A549 (cell line): ENCODE measurements at regions not wholly inside any gene's neighbourhood (a gene's known extent, or its start where the extent isn't known, plus 50 kb on each side); places are given as distances from the start of the nearest gene placed in this dataset.

ENCODE experiments used
- CHD2 ChIP-seq: fragments of 150-350 bp; IDR thresholded peaks from 2 replicates; pipeline ENCODE4 v1.6.1; 2014; ENCODE audit warnings: low read length; ENCODE audit not compliant: partially characterized antibody
- E2F6 ChIP-seq: IDR thresholded peaks from 2 replicates; pipeline ENCODE4 v1.6.1; 2012; ENCODE audit warnings: low read depth, borderline replicate concordance
- KDM5A ChIP-seq: fragments of 200-600 bp; sonication (generic); IDR thresholded peaks from 2 replicates; pipeline ENCODE4 v1.6.1; 2016; ENCODE audit warnings: antibody characterized with exemption, mild to moderate bottlenecking
- PHF8 ChIP-seq: fragments of 200-600 bp; sonication (generic); IDR thresholded peaks from 2 replicates; pipeline ENCODE4 v1.6.1; 2016; ENCODE audit warnings: low read depth, mild to moderate bottlenecking, antibody characterized with exemption, moderate library complexity, borderline replicate concordance
- POLR2A ChIP-seq: IDR thresholded peaks from 2 replicates; pipeline ENCODE4 v1.6.1; 2012; ENCODE audit warnings: mild to moderate bottlenecking, low read length
- TFCP2L1 ChIP-seq: fragments of 250-450 bp; sonication (Bioruptor Pico); IDR thresholded peaks from 2 replicates; pipeline ENCODE4 v1.5.0; 2021; ENCODE audit warnings: mild to moderate bottlenecking
- TF ChIP-seq, protein P1 (sequence below): fragments of >200 bp; sonication (Bioruptor Twin); formaldehyde crosslinking; IDR thresholded peaks from 3 replicates; pipeline ENCODE4 v1.5.1; 2016
- TF ChIP-seq, protein P2 (sequence below): IDR thresholded peaks from 2 replicates; pipeline ENCODE4 v1.6.1; 2012
- TF ChIP-seq, protein P3 (sequence below): IDR thresholded peaks from 2 replicates; pipeline ENCODE4 v1.6.1; 2012
- TF ChIP-seq, protein P4 (sequence below): fragments of 150-350 bp; IDR thresholded peaks from 2 replicates; pipeline ENCODE4 v1.6.1; 2014; ENCODE audit warnings: low read depth, mild to moderate bottlenecking, low read length

DNA sequence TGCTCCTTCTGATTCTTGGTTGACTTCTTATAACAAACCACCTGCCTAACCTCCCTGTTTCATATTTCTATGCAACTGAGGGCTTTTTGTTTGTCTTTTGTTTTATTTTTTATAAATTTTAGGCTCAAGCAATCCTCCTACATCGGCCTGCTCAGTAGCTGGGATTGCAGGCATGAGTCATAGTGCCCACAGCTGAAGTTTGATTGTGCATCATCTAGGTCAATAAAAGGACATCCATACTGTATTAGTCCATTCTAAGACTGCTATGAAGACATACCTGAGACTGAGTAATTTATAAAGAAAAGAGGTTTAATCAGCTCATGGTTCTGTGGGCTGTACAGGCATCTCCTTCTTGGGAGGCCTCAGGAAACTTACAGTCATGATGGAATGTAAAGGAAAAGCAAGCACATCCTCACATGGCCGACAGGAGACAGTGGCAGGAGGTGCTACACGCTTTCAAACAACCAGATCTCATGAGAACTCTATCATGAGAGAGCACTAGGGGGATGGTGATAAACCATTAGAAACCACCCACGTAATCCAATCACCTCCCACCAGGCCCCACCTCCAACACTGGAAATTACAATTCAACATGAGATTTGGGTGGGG is 285.0 kb downstream of the SIPA1L2 start:
- TF ChIP-seq, protein P1, sequence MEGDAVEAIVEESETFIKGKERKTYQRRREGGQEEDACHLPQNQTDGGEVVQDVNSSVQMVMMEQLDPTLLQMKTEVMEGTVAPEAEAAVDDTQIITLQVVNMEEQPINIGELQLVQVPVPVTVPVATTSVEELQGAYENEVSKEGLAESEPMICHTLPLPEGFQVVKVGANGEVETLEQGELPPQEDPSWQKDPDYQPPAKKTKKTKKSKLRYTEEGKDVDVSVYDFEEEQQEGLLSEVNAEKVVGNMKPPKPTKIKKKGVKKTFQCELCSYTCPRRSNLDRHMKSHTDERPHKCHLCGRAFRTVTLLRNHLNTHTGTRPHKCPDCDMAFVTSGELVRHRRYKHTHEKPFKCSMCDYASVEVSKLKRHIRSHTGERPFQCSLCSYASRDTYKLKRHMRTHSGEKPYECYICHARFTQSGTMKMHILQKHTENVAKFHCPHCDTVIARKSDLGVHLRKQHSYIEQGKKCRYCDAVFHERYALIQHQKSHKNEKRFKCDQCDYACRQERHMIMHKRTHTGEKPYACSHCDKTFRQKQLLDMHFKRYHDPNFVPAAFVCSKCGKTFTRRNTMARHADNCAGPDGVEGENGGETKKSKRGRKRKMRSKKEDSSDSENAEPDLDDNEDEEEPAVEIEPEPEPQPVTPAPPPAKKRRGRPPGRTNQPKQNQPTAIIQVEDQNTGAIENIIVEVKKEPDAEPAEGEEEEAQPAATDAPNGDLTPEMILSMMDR: no peak
- no peak for TF ChIP-seq CHD2
- TF ChIP-seq, protein P2, sequence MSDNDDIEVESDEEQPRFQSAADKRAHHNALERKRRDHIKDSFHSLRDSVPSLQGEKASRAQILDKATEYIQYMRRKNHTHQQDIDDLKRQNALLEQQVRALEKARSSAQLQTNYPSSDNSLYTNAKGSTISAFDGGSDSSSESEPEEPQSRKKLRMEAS: no peak
- TF ChIP-seq TFCP2L1: no peak
- no peak for TF ChIP-seq KDM5A
- TF ChIP-seq, protein P3, sequence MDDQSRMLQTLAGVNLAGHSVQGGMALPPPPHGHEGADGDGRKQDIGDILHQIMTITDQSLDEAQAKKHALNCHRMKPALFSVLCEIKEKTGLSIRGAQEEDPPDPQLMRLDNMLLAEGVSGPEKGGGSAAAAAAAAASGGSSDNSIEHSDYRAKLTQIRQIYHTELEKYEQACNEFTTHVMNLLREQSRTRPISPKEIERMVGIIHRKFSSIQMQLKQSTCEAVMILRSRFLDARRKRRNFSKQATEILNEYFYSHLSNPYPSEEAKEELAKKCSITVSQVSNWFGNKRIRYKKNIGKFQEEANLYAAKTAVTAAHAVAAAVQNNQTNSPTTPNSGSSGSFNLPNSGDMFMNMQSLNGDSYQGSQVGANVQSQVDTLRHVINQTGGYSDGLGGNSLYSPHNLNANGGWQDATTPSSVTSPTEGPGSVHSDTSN: no peak
- no peak for TF ChIP-seq PHF8
- no peak for TF ChIP-seq POLR2A
- TF ChIP-seq, protein P4, sequence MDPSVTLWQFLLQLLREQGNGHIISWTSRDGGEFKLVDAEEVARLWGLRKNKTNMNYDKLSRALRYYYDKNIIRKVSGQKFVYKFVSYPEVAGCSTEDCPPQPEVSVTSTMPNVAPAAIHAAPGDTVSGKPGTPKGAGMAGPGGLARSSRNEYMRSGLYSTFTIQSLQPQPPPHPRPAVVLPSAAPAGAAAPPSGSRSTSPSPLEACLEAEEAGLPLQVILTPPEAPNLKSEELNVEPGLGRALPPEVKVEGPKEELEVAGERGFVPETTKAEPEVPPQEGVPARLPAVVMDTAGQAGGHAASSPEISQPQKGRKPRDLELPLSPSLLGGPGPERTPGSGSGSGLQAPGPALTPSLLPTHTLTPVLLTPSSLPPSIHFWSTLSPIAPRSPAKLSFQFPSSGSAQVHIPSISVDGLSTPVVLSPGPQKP: no peak
- TF ChIP-seq E2F6: no peak
